MM.1S (cell line): ENCODE measurements at regions not wholly inside any gene's neighbourhood (a gene's known extent, or its start where the extent isn't known, plus 50 kb on each side); places are given as distances from the start of the nearest gene placed in this dataset.

Source experiments
- DNase-seq: peaks from one replicate; pipeline ENCODE4 v3.0.0-alpha.2; 2015
- H2AFZ ChIP-seq: fragments of 300-600 bp; sonication (generic); 2 replicates; pipeline ENCODE4 v1.6.0; 2016; ENCODE audit warnings: antibody characterized with exemption, low read length
- H3F3A ChIP-seq: fragments of 300-600 bp; sonication (generic); 2 replicates; pipeline ENCODE4 v1.6.1; 2016; ENCODE audit warnings: mild to moderate bottlenecking, antibody characterized with exemption, low read length, moderate library complexity, mixed read lengths; ENCODE audit not compliant: insufficient read depth
- H3K27ac ChIP-seq: fragments of 300-600 bp; sonication (generic); 2 replicates; pipeline ENCODE4 v1.5.1; 2016; ENCODE audit warnings: mild to moderate bottlenecking, low read length
- H3K27me3 ChIP-seq: fragments of 300-600 bp; sonication (generic); replicated peaks from 2 replicates; pipeline ENCODE4 v1.6.0; 2016; ENCODE audit warnings: low read length; ENCODE audit not compliant: insufficient read depth
- H3K36me3 ChIP-seq: fragments of 300-600 bp; sonication (generic); replicated peaks from 2 replicates; pipeline ENCODE4 v1.6.1; 2016; ENCODE audit warnings: mild to moderate bottlenecking, low read length, mixed read lengths; ENCODE audit not compliant: insufficient read depth
- H3K4me1 ChIP-seq: fragments of 300-600 bp; sonication (generic); 2 replicates; pipeline ENCODE4 v1.6.1; 2016; ENCODE audit warnings: low read length, mixed read lengths
- H3K4me2 ChIP-seq: fragments of 300-600 bp; sonication (generic); 2 replicates; pipeline ENCODE4 v1.6.0; 2016; ENCODE audit warnings: low read depth, low read length
- H3K4me3 ChIP-seq: fragments of 300-600 bp; sonication (generic); 2 replicates; pipeline ENCODE4 v1.5.1; 2016; ENCODE audit warnings: low read length, mixed read lengths
- H3K79me2 ChIP-seq: fragments of 300-600 bp; sonication (generic); 2 replicates; pipeline ENCODE4 v1.6.1; 2016; ENCODE audit warnings: mixed run types, low read length, mixed read lengths
- H3K9ac ChIP-seq: fragments of 300-600 bp; sonication (generic); 2 replicates; pipeline ENCODE4 v1.6.1; 2016; ENCODE audit warnings: low read length, mixed read lengths
- H3K9me2 ChIP-seq: fragments of 300-600 bp; sonication (generic); replicated peaks from 2 replicates; pipeline ENCODE4 v1.6.1; 2016; ENCODE audit warnings: mild to moderate bottlenecking, low read length, mixed read lengths; ENCODE audit not compliant: insufficient read depth
- H3K9me3 ChIP-seq: fragments of 300-600 bp; sonication (generic); replicated peaks from 2 replicates; pipeline ENCODE4 v1.6.1; 2016; ENCODE audit warnings: mild to moderate bottlenecking, low read length, mixed read lengths; ENCODE audit not compliant: insufficient read depth
- H4K20me1 ChIP-seq: fragments of 300-600 bp; sonication (generic); 2 replicates; pipeline ENCODE4 v1.6.1; 2016; ENCODE audit warnings: mild to moderate bottlenecking, low read length, moderate library complexity, mixed read lengths; ENCODE audit not compliant: insufficient read depth
- CTCF ChIP-seq: fragments of 300-600 bp; sonication (generic); IDR thresholded peaks from 2 replicates; pipeline ENCODE4 v1.5.1; 2016; ENCODE audit warnings: antibody characterized with exemption, low read length, mixed read lengths
- EZH2 ChIP-seq: fragments of 300-600 bp; sonication (generic); optimal IDR thresholded peaks from 2 replicates; pipeline ENCODE3; 2017; ENCODE audit warnings: low read depth, mild to moderate bottlenecking, antibody characterized with exemption, low read length, mixed read lengths
- EZH2phosphoT487 ChIP-seq: fragments of 300-600 bp; sonication (generic); IDR thresholded peaks from 2 replicates; pipeline ENCODE4 v1.6.1; 2018; ENCODE audit warnings: antibody characterized with exemption, low read length

GRCh38 chr1:173276922-173277800 lies 70.0 kb upstream of the TNFSF4 start:
- Histone ChIP-seq H2AFZ (no peak overlapping the region), H3K27ac (no peak overlapping the region), H3K36me3 (no peaks in the 10 kb centered on the region), H3K4me2 (no peak overlapping the region), H3F3A (no peaks in the 10 kb centered on the region), H3K4me1 (peaks cover 10% of the 10 kb centered on the region), H3K9me3 (no peaks in the 10 kb centered on the region), H3K9me2 (no peaks in the 10 kb centered on the region), H3K9ac (no peak overlapping the region), H3K27me3 (no peaks in the 10 kb centered on the region), H4K20me1 (no peaks in the 10 kb centered on the region), H3K79me2 (no peaks in the 10 kb centered on the region), H3K4me3 (no peak overlapping the region)
- peak; percentile 72 for DNase-seq
- no peak for TF ChIP-seq EZH2phosphoT487
- no peak for TF ChIP-seq EZH2
- TF ChIP-seq CTCF = no peak

GRCh38 chr1:173280899-173281660 lies 73.9 kb upstream of the TNFSF4 start:
- Histone ChIP-seq H3K27ac (no peak overlapping the region), H3K79me2 (no peaks in the 10 kb centered on the region), H3K4me1 (peaks cover 10% of the 10 kb centered on the region), H3K9me2 (no peaks in the 10 kb centered on the region), H3F3A (no peaks in the 10 kb centered on the region), H4K20me1 (no peaks in the 10 kb centered on the region), H3K4me3 (no peak overlapping the region), H3K36me3 (no peaks in the 10 kb centered on the region), H2AFZ (no peak overlapping the region), H3K9ac (no peak overlapping the region), H3K9me3 (no peaks in the 10 kb centered on the region), H3K4me2 (no peak overlapping the region), H3K27me3 (no peaks in the 10 kb centered on the region)
- TF ChIP-seq EZH2 = no peak
- no peak for TF ChIP-seq EZH2phosphoT487
- no peak for TF ChIP-seq CTCF
- DNase-seq = no peak

GRCh38 chr1:173285048-173285447 lies 77.9 kb upstream of the TNFSF4 start:
- no peaks in the 10 kb centered on the region for H3K4me1 ChIP-seq
- TF ChIP-seq EZH2 (no peak), CTCF (no peak), EZH2phosphoT487 (no peak)
- H3K27me3 ChIP-seq = no peaks in the 10 kb centered on the region
- no peak overlapping the region for H3K9ac ChIP-seq
- no peaks in the 10 kb centered on the region for H3K79me2 ChIP-seq
- no peaks in the 10 kb centered on the region for H3K9me2 ChIP-seq
- H3K27ac ChIP-seq = no peak overlapping the region
- no peaks in the 10 kb centered on the region for H3F3A ChIP-seq
- H3K36me3 ChIP-seq = no peaks in the 10 kb centered on the region
- H3K9me3 ChIP-seq = no peaks in the 10 kb centered on the region
- no peak overlapping the region for H3K4me3 ChIP-seq
- H2AFZ ChIP-seq = no peak overlapping the region
- no peaks in the 10 kb centered on the region for H4K20me1 ChIP-seq
- DNase-seq = no peak
- H3K4me2 ChIP-seq = no peak overlapping the region
